Right ventricle myocardium superior (tissue), 1 donor: ENCODE measurements at regions not wholly inside any gene's neighbourhood (a gene's known extent, or its start where the extent isn't known, plus 50 kb on each side); places are given as distances from the start of the nearest gene placed in this dataset.
"Not testable (repeated sequence)": the region's sequence is repeated elsewhere in the genome, so short reads cannot be mapped to it uniquely, and the experiment has no call there.

ENCODE experiments used
- ATAC-seq: fragments of 200-7000 bp; cut with Tn5 transposase; one replicate; pipeline ENCODE4 v1.9.1; 2020; ENCODE audit warnings: mild to moderate bottlenecking; ENCODE audit not compliant: poor library complexity
- DNase-seq: peaks from one replicate; pipeline ENCODE4 v3.0.0-alpha.2; 2020
- intact Hi-C: fragments of 100-400 bp; cut with DNase I; formaldehyde crosslinking; loops from one replicate; pipeline ENCODE4 v1.11.2; 2022
- donor health status: DM: no; HTN: yes; CAD: no; lungs with severe emphysema.

DNA sequence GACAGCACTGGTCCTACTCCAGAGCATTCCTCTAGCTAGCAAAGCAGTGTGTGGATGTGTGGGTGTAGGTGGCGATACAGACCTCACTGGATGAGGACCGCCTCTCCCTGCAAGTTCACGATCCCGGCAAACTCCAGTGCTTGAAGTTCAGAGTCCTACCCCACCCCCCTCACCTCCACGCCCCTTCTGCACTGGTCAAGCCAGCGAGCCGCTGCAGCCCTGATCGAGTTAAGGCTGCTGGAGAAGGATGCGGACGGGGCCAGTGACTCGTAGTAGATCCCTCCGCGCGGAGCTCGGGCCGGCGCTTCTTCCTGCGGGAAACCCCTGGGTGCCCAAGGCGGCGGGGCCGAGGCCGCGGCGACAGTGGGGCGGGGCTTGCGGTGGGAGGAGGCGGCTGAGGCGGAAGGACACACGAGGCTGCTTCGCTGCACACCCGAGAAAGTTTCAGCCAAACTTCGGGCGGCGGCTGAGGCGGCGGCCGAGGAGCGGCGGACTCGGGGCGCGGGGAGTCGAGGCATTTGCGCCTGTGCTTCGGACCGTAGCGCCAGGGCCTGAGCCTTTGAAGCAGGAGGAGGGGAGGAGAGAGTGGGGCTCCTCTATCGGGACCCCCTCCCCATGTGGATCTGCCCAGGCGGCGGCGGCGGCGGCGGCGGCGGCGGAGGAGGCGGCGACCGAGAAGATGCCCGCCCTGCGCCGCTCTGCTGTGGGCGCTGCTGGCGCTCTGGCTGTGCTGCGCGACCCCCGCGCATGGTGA lies 84.5 kb upstream of the NBPF19 start:
- peak; percentile 96 for ATAC-seq
- DNase-seq = peak; percentile 89
- intact Hi-C loops = not testable (repeated sequence)

DNA sequence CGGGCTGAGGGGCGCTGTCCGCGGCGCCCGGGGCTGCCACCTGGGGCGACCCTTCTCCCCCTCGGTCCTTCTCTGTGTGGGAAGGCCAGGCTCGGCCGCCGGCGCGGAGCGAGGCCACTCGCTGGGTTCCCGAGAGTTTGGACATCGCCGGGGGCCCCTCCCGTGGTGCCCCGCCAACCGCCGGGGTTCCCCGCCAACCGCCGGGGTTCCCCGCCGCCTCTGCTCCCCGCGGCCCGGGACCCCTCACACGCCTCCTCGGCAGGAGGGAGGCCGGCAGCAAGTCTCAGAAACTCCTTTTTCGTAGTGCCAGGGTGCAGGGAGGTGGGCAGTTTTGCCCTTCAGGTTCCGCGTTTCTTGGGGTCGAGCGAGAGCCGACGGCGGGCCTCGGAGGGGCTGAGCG lies 83.9 kb upstream of the NBPF19 start:
- peak; percentile 48 for ATAC-seq
- intact Hi-C loops, DNase-seq: not testable (repeated sequence)

- intact Hi-C loops, DNase-seq, ATAC-seq: not testable (repeated sequence)
Measured at GRCh38 chr1:149395802-149396201, 79.0 kb upstream of the NBPF19 start.

DNA sequence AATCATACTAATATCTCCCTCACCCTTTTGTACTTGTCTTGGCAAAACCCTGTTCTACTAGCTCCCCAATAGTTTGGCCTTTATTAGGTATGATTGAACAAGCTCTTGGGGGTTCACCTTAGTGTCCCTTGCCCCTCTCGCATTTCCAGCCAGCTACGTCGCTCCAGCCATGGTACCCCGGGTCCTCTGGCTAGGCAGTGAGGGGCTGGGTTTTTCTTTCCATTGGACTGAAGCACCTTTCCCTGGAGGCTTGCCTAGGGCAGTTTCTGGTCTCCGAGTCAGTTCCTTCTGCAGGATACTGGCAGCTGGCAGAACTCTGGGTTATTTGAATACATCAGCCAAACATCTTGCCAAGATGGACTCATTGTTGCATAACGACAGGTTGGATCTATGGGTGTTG lies 76.3 kb upstream of the NBPF19 start:
- DNase-seq, intact Hi-C loops, ATAC-seq: not testable (repeated sequence)

DNA sequence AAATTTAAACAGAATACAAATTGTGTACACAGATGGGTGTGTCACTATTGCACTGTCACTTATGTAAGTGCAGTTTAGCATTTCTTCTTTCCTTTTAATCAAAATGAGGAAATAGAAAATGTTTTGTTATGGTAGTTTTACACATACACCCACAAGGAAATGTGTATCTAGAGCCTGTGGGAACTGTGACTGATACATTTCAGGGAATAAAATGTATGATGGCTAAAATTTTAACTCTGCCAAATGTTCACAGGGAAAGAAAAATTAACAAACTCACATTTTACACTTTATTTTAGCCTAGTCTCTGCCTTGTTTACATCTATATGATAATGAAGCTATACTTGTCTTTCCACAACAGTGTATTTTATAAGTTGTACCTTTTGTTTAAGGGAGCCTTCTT lies 66.4 kb upstream of the NBPF19 start:
- intact Hi-C loops, ATAC-seq, DNase-seq: not testable (repeated sequence)

GRCh38 chr1:149415373-149415772 lies 59.5 kb upstream of the NBPF19 start:
- intact Hi-C loops, ATAC-seq, DNase-seq: not testable (repeated sequence)

DNA sequence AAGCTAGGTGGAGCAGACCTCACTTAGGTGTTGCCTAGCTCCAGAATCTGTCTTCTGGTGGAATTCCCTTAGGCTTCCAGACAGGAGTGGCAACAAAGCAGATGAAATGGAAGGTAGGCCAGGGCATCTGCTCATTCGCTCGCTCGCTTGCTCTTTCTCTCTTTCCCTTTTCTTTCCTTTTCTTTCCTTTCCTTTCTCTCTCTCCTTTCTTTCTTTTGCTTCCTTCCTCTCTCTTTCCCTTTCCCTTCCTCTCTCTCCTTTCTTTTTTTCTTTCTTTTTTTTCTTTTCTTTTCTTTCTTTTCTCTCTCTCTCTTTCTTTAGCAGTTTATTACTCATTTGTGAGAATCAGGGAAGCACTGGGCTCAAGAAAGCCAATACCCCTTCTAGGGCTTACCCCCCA lies 56.1 kb upstream of the NBPF19 start:
- ATAC-seq, intact Hi-C loops, DNase-seq: not testable (repeated sequence)

DNA sequence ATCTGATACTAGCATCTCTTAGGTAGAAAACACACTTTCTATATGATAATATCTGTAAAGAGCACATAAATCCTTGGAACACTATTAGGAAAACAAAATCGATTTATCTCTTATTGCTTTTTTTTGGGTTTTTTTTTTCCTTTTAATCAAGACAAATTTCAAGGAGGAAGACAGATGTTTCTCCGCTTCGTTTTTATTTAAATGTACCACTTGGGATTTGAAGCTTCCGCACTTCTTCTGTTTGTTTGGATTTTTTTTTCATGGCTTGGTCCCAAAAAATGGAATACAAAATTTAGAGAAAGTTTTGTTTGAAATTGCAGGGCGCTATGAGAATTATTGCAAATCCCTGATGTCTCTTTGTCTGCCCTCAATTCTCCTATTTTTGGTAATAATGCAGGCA lies 51.7 kb upstream of the NBPF19 start:
- ATAC-seq, intact Hi-C loops, DNase-seq: not testable (repeated sequence)
